HEK293T (cell line): ENCODE measurements at regions not wholly inside any gene's neighbourhood (a gene's known extent, or its start where the extent isn't known, plus 50 kb on each side); places are given as distances from the start of the nearest gene placed in this dataset.

Source experiments
- CTCF ChIA-PET: fragments of 350-600 bp; formaldehyde crosslinking; extraction: SDS; loops from one replicate; lab custom pipeline; 2021; ENCODE audit warnings: antibody characterized with exemption, inconsistent platforms; lab: Yijun Ruan, JAX
- POLR2A ChIA-PET: fragments of 350-600 bp; formaldehyde crosslinking; extraction: SDS; loops from one replicate; lab custom pipeline; 2020; ENCODE audit warnings: antibody characterized with exemption, inconsistent platforms; lab: Yijun Ruan, JAX
- DNase-seq: peaks from one replicate; pipeline ENCODE4 v3.0.0; 2012; ENCODE audit warnings: mixed read lengths; ENCODE audit errors: extremely low spot score
- ARNT ChIP-seq: fragments of 450-650 bp; IDR thresholded peaks from 2 replicates; pipeline ENCODE4 v1.6.1; 2017; ENCODE audit warnings: mild to moderate bottlenecking
- BHLHE40 ChIP-seq: fragments of 450-650 bp; IDR thresholded peaks from 2 replicates; pipeline ENCODE4 v1.6.1; 2016; ENCODE audit warnings: mild to moderate bottlenecking, moderate library complexity, borderline replicate concordance
- CTBP1 ChIP-seq: fragments of 450-650 bp; IDR thresholded peaks from 2 replicates; pipeline ENCODE4 v1.6.1; 2016; ENCODE audit warnings: borderline replicate concordance
- ELF4 ChIP-seq: fragments of 450-650 bp; IDR thresholded peaks from 2 replicates; pipeline ENCODE4 v1.6.1; 2017; ENCODE audit warnings: antibody characterized with exemption
- FOXA1 ChIP-seq: fragments of 450-650 bp; IDR thresholded peaks from 2 replicates; pipeline ENCODE4 v1.6.1; 2016; ENCODE audit warnings: mild to moderate bottlenecking
- FOXK2 ChIP-seq: fragments of 450-650 bp; IDR thresholded peaks from 2 replicates; pipeline ENCODE4 v1.6.1; 2016; ENCODE audit warnings: mild to moderate bottlenecking
- FOXM1 ChIP-seq: fragments of 450-650 bp; IDR thresholded peaks from 2 replicates; pipeline ENCODE4 v1.6.1; 2017; ENCODE audit warnings: mild to moderate bottlenecking, borderline replicate concordance
- HDGF ChIP-seq: fragments of 450-650 bp; IDR thresholded peaks from 2 replicates; pipeline ENCODE4 v1.6.1; 2017; ENCODE audit warnings: antibody characterized with exemption, borderline replicate concordance
- L3MBTL2 ChIP-seq: fragments of 450-650 bp; conservative IDR thresholded peaks from 2 replicates; pipeline ENCODE4 v1.6.1; 2016; ENCODE audit warnings: mild to moderate bottlenecking
- LEF1 ChIP-seq: fragments of 450-650 bp; IDR thresholded peaks from 2 replicates; pipeline ENCODE4 v1.6.1; 2017; ENCODE audit warnings: mild to moderate bottlenecking, borderline replicate concordance
- NFRKB ChIP-seq: fragments of 450-650 bp; IDR thresholded peaks from 2 replicates; pipeline ENCODE4 v1.6.1; 2016; ENCODE audit warnings: mild to moderate bottlenecking, moderate library complexity
- SP1 ChIP-seq: fragments of 450-650 bp; IDR thresholded peaks from 2 replicates; pipeline ENCODE4 v1.6.1; 2017
- SUZ12 ChIP-seq: fragments of 450-650 bp; IDR thresholded peaks from 2 replicates; pipeline ENCODE4 v1.6.1; 2016; ENCODE audit warnings: mild to moderate bottlenecking
- TARDBP ChIP-seq: fragments of 450-650 bp; IDR thresholded peaks from 2 replicates; pipeline ENCODE4 v1.6.1; 2016
- ZNF384 ChIP-seq: fragments of 450-650 bp; IDR thresholded peaks from 2 replicates; pipeline ENCODE4 v1.6.1; 2016
- TF ChIP-seq, protein P1 (sequence below): fragments of 450-650 bp; IDR thresholded peaks from 2 replicates; pipeline ENCODE4 v1.6.1; 2016

DNA sequence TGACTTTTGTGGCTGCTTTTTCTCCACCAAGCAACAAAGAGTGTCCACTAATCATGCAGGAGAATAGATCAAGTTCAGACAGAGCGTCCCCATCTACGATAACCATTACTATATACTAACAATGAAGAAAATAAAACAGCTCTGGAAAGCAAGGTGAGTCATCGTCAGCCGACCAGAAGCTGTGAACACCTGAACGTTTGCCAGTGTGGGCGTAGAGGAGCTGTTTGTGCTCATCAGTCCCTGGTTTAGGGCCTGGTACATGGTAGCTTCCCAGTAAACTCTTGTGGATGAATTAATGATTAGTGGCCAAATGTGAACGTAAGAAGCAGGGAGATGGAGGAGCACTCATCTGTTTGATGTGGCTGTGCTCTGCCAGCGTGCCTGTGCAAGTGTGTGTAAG lies 180.7 kb downstream of the EVX1 start:
- TF ChIP-seq TARDBP (no peak), FOXM1 (no peak), LEF1 (no peak), L3MBTL2 (no peak), ELF4 (no peak), NFRKB (no peak), BHLHE40 (no peak), ZNF384 (no peak), ARNT (no peak), SUZ12 (no peak), FOXK2 (no peak), FOXA1 (no peak), CTBP1 (no peak), HDGF (no peak), SP1 (no peak)
- TF ChIP-seq, protein P1, sequence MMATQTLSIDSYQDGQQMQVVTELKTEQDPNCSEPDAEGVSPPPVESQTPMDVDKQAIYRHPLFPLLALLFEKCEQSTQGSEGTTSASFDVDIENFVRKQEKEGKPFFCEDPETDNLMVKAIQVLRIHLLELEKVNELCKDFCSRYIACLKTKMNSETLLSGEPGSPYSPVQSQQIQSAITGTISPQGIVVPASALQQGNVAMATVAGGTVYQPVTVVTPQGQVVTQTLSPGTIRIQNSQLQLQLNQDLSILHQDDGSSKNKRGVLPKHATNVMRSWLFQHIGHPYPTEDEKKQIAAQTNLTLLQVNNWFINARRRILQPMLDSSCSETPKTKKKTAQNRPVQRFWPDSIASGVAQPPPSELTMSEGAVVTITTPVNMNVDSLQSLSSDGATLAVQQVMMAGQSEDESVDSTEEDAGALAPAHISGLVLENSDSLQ: no peak
- ChIA-PET POLR2A (no interaction called here), CTCF (no interaction called here)
- no peak for DNase-seq

DNA sequence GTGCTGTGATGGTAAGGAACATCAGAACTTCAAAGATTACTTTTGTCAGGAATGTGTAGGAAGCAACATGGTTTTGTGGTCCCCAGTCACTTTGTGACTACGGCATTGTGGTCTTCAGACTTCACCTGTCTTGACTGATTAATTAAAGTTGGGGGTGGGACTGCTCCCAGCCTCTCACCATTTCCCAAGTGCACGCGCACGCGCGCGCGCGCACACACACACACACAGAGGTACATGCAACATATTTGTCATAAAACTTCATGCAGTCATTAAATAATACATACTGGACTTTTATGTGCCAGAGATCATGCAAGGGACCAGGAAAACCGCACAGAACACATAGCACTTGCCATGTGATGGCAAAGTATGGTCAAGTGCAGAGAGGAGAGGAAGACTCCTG lies 181.2 kb downstream of the EVX1 start:
- TF ChIP-seq FOXA1 (no peak), L3MBTL2 (no peak), ZNF384 (no peak), FOXK2 (no peak)
- ChIA-PET CTCF (no interaction called here), POLR2A (no interaction called here)
- no peak for DNase-seq

DNA sequence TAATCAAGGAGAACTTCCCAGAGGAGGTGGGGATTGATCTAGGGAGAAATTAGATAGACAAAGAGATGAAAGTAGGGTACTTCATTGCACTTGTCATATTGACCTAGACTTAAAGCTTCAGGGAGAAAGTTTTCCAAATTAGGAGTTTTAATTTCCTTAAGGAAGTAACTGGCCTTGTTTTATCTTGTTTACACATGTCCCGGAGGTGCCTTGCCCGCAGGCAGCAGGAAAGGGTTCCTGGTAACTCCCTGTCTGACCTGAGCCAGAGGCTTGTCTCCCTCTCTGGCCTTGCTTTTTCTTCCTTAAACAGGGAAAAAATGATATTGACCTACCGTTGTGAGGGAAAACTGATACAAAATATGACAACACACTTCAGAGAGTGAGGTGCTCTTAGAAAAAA lies 181.6 kb downstream of the EVX1 start:
- ChIA-PET CTCF (no interaction called here), POLR2A (no interaction called here)
- DNase-seq: no peak
- no peak for TF ChIP-seq SUZ12
- no peak for TF ChIP-seq LEF1
- TF ChIP-seq ELF4: no peak
- TF ChIP-seq ARNT: no peak
- no peak for TF ChIP-seq NFRKB
- TF ChIP-seq CTBP1: no peak
- no peak for TF ChIP-seq FOXA1
- TF ChIP-seq, protein P1: no peak

DNA sequence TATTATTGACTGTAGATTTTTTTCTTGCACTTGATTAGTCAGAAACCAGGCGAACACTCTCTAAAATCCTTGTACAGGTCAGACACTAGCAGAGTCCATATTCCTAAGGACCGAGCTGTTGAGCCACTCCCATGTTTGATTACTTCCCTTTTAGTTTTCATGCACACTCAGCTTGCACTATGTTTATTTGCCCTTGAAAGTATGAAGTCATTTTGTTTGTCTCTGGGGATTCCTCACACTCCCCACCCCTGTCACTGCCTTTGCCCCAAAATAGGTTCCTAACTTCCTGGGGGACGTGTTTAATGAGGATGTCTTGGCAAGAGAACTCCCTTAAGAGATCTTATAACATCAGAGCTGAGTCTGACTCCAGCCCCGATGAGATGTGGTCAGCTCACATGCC lies 182.1 kb downstream of the EVX1 start:
- POLR2A ChIA-PET: no interaction called here
- no peak for DNase-seq
- CTCF ChIA-PET: interaction anchor here (0.7 kb wide), 1 partner anchor 10 kb away, joined by 4 read pairs; no protein-coding TSS in a partner anchor
- TF ChIP-seq L3MBTL2 (no peak), CTBP1 (no peak), FOXM1 (no peak), NFRKB (no peak), FOXK2 (no peak), LEF1 (no peak), SP1 (no peak), SUZ12 (no peak), HDGF (no peak), TARDBP (no peak), ELF4 (no peak), FOXA1 (no peak), ARNT (no peak), ZNF384 (no peak), BHLHE40 (no peak)
- TF ChIP-seq, protein P1: no peak

DNA sequence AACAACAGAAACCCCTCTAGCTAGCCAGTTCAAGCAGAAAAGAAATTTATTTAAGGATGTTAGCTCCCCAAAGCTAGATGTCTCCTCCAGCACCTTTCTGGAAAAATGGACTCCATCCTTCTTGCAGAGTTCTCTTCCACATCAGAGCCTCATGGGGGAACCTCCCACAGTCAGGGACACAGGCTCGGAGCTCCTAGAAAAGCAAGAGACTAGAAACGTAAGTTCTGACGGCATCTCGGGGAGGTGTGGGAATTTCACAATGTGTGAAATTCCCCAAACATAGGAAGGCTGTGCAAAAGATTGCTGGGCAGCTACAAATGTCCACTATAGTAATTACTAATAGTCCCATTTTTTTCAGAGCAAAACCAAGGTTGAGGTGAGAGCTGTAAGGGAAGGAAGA lies 184.8 kb downstream of the EVX1 start:
- ChIA-PET POLR2A (no interaction called here), CTCF (no interaction called here)
- no peak for DNase-seq
- TF ChIP-seq TARDBP (no peak), NFRKB (no peak), ZNF384 (no peak), FOXA1 (no peak), FOXM1 (no peak), BHLHE40 (no peak), SP1 (no peak), HDGF (no peak), CTBP1 (no peak), ARNT (no peak), SUZ12 (no peak), L3MBTL2 (no peak), LEF1 (no peak)
- TF ChIP-seq, protein P1: no peak

DNA sequence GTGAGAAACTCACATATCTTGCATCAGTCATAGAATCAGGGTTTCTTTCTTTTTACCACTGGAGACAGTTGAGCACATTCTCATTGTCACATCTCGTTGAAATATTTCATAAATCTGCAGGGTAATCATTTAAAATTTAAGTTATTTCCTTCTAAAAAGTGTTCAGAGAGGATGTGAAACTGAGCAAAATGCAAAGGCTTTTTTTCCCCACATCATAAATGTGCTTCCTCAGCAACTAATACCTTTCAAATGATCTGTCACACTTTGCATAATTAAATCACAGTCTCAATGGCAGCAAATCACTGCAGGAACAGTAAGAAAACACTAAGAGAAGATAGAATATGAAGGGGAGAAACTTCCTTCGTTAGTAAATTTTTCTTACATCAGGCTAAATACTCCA lies 187.5 kb downstream of the EVX1 start:
- POLR2A ChIA-PET: no interaction called here
- CTCF ChIA-PET: no interaction called here
- DNase-seq: no peak
- TF ChIP-seq FOXK2 (no peak), ELF4 (no peak), HDGF (no peak), NFRKB (no peak), SP1 (no peak), CTBP1 (no peak), L3MBTL2 (no peak), ZNF384 (no peak), BHLHE40 (no peak)
